GM21576 (cell line): ENCODE measurements at regions not wholly inside any gene's neighbourhood (a gene's known extent, or its start where the extent isn't known, plus 50 kb on each side); places are given as distances from the start of the nearest gene placed in this dataset.
"Not testable (repeated sequence)": the region's sequence is repeated elsewhere in the genome, so short reads cannot be mapped to it uniquely, and the experiment has no call there.

Source experiments
- ATAC-seq: cut with Tn5 transposase; IDR thresholded peaks from one replicate; pipeline ENCODE4 v1.9.1; 2021; ENCODE audit warnings: mild to moderate bottlenecking, moderate library complexity; ENCODE audit not compliant: unreplicated experiment

- no peak for ATAC-seq
Observed at GRCh38 chr10:80938903-80939302, 401.2 kb downstream of the SH2D4B start.

- peak; percentile 87 for ATAC-seq
Observed at GRCh38 chr10:80945264-80945880, 407.7 kb downstream of the SH2D4B start.

- no peak for ATAC-seq
Observed at GRCh38 chr10:80946073-80946472, 408.4 kb downstream of the SH2D4B start.

GRCh38 chr10:80946957-80947726 is 409.4 kb downstream of the SH2D4B start:
- ATAC-seq, result no peak

GRCh38 chr10:80949785-80950184 is 412.1 kb downstream of the SH2D4B start:
- no peak for ATAC-seq

- no peak for ATAC-seq
Observed at GRCh38 chr10:80952436-80952835, 414.7 kb downstream of the SH2D4B start.

GRCh38 chr10:80957161-80957560 is 419.5 kb downstream of the SH2D4B start:
- no peak for ATAC-seq

GRCh38 chr10:80964179-80964578 is 426.5 kb downstream of the SH2D4B start:
- no peak for ATAC-seq

GRCh38 chr10:80964955-80965614 is 427.4 kb downstream of the SH2D4B start:
- peak; percentile 78 for ATAC-seq

GRCh38 chr10:80966326-80966986 is 428.8 kb downstream of the SH2D4B start:
- no peak for ATAC-seq

GRCh38 chr10:80967357-80967756 is 429.7 kb downstream of the SH2D4B start:
- not testable (repeated sequence) for ATAC-seq

GRCh38 chr10:80968903-80969302 is 431.2 kb downstream of the SH2D4B start:
- ATAC-seq, result no peak

- ATAC-seq, result no peak
Observed at GRCh38 chr10:80971461-80971860, 433.8 kb downstream of the SH2D4B start.

- no peak for ATAC-seq
Observed at GRCh38 chr10:80976658-80977057, 439.0 kb downstream of the SH2D4B start.

- ATAC-seq, result no peak
Observed at GRCh38 chr10:80985102-80985501, 447.4 kb downstream of the SH2D4B start.

GRCh38 chr10:80986596-80986995 is 448.9 kb downstream of the SH2D4B start:
- no peak for ATAC-seq

- no peak for ATAC-seq
Observed at GRCh38 chr10:80988755-80989154, 451.1 kb downstream of the SH2D4B start.

- no peak for ATAC-seq
Observed at GRCh38 chr10:80996615-80997193, 459.0 kb downstream of the SH2D4B start.

- no peak for ATAC-seq
Observed at GRCh38 chr10:81000781-81001180, 463.1 kb downstream of the SH2D4B start.

- no peak for ATAC-seq
Observed at GRCh38 chr10:81002382-81002781, 464.7 kb downstream of the SH2D4B start.

- ATAC-seq, result no peak
Observed at GRCh38 chr10:81007872-81008271, 470.2 kb downstream of the SH2D4B start.
